Gastrocnemius medialis (tissue), 4 donors: ENCODE measurements at regions not wholly inside any gene's neighbourhood (a gene's known extent, or its start where the extent isn't known, plus 50 kb on each side); places are given as distances from the start of the nearest gene placed in this dataset.

ENCODE experiments used
- CTCF ChIP-seq, 5 experiments: fragments of 450-650 bp in 3 of 5; fragments of 200-600 bp in 2 of 5; sonication (generic) in 2 of 5; IDR thresholded peaks in 4 of 5; conservative IDR thresholded peaks in 1 of 5; 1 replicate in 4 of 5; 2 replicates in 1 of 5; pipeline ENCODE4 v1.5.1; 2016 to 2019; ENCODE audit warnings: antibody characterized with exemption in 5 of 5, mild to moderate bottlenecking in 3 of 5, moderate library complexity in 3 of 5
- POLR2A ChIP-seq, 2 donors: fragments of 450-650 bp; IDR thresholded peaks; one replicate each; pipeline ENCODE4 v1.6.1; 2017; ENCODE audit warnings: antibody characterized with exemption in 2 of 2, mild to moderate bottlenecking in 2 of 2, moderate library complexity in 2 of 2

- TF ChIP-seq CTCF (IDR thresholded peaks at IDR 0.05 in 4 of 5, conservative IDR thresholded peaks at IDR 0.05 in 1 of 5) (no peak), POLR2A (IDR thresholded peaks at IDR 0.05) (no peak)
These were observed 123.8 kb upstream of the CXCL13 start for GRCh38 chr4:77481856-77482255.
